ENCODE measurements at regions not wholly inside any gene's neighbourhood (a gene's known extent, or its start where the extent isn't known, plus 50 kb on each side); places are given as distances from the start of the nearest gene placed in this dataset.

GRCh38 chr6:6996124-6996523 lies 111.6 kb upstream of the RREB1 start:
- TF ChIP-seq EZH2 (IDR thresholded peaks at IDR 0.05; ENCODE audit: borderline replicate concordance, low read depth, low read length, poor library complexity, severe bottlenecking) (no peak), CTCF (conservative IDR thresholded peaks at IDR 0.05; ENCODE audit: low read depth, low read length) (no peak)
